ENCODE measurements at regions not wholly inside any gene's neighbourhood (a gene's known extent, or its start where the extent isn't known, plus 50 kb on each side); places are given as distances from the start of the nearest gene placed in this dataset.

DNA sequence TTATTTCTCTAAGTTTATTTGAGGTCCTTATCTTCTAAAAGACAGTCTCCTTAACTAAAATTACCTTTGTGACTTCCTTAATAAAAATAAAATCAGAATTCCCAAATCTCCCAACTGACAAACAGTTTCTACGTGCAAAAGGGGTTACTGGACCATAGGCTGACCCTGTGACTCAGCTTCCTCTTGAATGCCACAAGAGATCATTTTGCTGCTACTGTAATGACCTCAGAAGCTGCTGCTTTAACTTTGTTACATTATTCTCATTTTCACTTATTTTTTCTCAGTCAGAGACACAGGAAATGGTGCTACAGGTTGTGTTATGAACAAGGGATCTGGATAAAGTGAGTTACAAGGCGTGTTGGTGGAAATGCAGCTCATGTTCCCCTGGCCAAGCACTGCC is 132.2 kb upstream of the TMTC2 start:
- H3K36me3 Mint-ChIP-seq (ENCODE audit: low read depth) = peaks cover 4% of the 10 kb centered on the region
- TF ChIP-seq, protein P1, sequence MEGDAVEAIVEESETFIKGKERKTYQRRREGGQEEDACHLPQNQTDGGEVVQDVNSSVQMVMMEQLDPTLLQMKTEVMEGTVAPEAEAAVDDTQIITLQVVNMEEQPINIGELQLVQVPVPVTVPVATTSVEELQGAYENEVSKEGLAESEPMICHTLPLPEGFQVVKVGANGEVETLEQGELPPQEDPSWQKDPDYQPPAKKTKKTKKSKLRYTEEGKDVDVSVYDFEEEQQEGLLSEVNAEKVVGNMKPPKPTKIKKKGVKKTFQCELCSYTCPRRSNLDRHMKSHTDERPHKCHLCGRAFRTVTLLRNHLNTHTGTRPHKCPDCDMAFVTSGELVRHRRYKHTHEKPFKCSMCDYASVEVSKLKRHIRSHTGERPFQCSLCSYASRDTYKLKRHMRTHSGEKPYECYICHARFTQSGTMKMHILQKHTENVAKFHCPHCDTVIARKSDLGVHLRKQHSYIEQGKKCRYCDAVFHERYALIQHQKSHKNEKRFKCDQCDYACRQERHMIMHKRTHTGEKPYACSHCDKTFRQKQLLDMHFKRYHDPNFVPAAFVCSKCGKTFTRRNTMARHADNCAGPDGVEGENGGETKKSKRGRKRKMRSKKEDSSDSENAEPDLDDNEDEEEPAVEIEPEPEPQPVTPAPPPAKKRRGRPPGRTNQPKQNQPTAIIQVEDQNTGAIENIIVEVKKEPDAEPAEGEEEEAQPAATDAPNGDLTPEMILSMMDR (conservative IDR thresholded peaks at IDR 0.05) = no peak
- H3K4me3 Mint-ChIP-seq = no peak overlapping the region
- H3K27me3 Mint-ChIP-seq (ENCODE audit: low read depth) = no peaks in the 10 kb centered on the region
- no peak for DNase-seq (ENCODE audit: low read depth, low spot score)
- peaks cover 8% of the 10 kb centered on the region for H3K9me3 Mint-ChIP-seq
- no peaks in the 10 kb centered on the region for H3K4me1 Mint-ChIP-seq
- H3K27ac Mint-ChIP-seq (ENCODE audit: unreplicated experiment) = no peak overlapping the region

DNA sequence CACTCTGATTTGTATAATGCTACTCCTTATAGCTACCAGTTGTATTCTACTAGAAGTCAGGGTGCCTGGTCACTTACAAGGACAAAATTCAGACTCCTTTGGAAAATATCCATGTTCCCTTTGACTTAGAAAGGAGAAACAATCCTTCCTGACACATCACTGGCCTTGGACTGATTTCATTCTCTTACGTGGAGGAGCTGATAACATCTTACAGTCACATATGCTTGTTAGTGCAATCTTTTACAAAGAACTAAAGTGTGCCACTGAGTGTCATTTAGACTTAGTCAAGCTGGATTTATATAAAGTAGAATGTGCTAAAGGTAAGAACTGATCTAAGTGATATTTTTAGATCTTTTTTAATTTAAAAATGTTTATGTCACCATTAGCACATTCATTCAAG is 131.0 kb upstream of the TMTC2 start:
- TF ChIP-seq, protein P1 (conservative IDR thresholded peaks at IDR 0.05) = no peak
- H3K4me1 Mint-ChIP-seq = no peaks in the 10 kb centered on the region
- H3K27me3 Mint-ChIP-seq (ENCODE audit: low read depth) = no peaks in the 10 kb centered on the region
- DNase-seq (ENCODE audit: low read depth, low spot score) = no peak
- peaks cover 8% of the 10 kb centered on the region for H3K9me3 Mint-ChIP-seq
- no peak overlapping the region for H3K4me3 Mint-ChIP-seq
- no peak overlapping the region for H3K27ac Mint-ChIP-seq (ENCODE audit: unreplicated experiment)
- peaks cover 4% of the 10 kb centered on the region for H3K36me3 Mint-ChIP-seq (ENCODE audit: low read depth)

DNA sequence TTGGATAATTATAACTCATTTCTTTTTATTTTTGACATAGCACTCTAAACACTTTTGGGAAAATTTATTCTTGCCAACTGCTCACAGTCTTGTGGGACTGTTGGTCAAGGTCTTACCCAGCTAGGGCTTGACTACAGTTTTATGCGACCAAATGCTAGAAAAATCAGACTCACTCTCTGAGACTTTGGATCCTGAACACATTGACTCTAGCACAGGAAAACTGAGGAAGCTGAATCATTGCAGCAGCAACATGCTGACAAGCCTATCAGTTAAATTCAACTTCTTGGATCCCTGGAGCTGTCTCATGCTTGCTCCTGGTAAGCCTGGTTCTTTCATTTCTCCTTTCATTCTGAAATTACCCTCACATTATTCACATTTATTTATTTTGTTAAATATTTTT is 120.7 kb upstream of the TMTC2 start:
- Mint-ChIP-seq H3K27me3 (ENCODE audit: low read depth) (no peaks in the 10 kb centered on the region), H3K27ac (ENCODE audit: unreplicated experiment) (no peak overlapping the region), H3K4me1 (no peaks in the 10 kb centered on the region), H3K36me3 (ENCODE audit: low read depth) (no peaks in the 10 kb centered on the region), H3K9me3 (no peaks in the 10 kb centered on the region), H3K4me3 (no peak overlapping the region)
- DNase-seq (ENCODE audit: low read depth, low spot score) = no peak
- TF ChIP-seq, protein P1 (conservative IDR thresholded peaks at IDR 0.05) = no peak

DNA sequence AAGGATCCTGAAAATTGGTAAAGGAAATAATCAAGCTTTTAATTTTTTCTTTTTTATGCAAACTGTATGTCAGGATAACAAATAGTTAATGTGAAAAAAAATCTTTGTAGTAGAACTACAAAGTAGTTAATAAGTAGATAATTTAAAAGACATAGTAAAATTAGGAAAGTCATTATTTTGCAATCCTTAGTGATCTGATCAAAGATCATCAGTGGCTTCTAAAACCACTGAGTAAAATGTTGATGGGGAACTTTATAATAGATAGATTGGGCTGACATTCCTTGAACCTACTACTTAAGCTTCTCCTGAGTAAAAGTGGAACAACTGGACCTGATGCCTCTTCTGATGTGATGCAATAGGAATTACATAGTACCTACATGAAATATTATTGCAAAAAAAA is 119.0 kb upstream of the TMTC2 start:
- no peak overlapping the region for H3K4me3 Mint-ChIP-seq
- H3K36me3 Mint-ChIP-seq (ENCODE audit: low read depth) = no peaks in the 10 kb centered on the region
- no peak for DNase-seq (ENCODE audit: low read depth, low spot score)
- TF ChIP-seq, protein P1 (conservative IDR thresholded peaks at IDR 0.05) = no peak
- no peaks in the 10 kb centered on the region for H3K27me3 Mint-ChIP-seq (ENCODE audit: low read depth)
- no peak overlapping the region for H3K27ac Mint-ChIP-seq (ENCODE audit: unreplicated experiment)
- no peaks in the 10 kb centered on the region for H3K4me1 Mint-ChIP-seq
- H3K9me3 Mint-ChIP-seq = no peaks in the 10 kb centered on the region

DNA sequence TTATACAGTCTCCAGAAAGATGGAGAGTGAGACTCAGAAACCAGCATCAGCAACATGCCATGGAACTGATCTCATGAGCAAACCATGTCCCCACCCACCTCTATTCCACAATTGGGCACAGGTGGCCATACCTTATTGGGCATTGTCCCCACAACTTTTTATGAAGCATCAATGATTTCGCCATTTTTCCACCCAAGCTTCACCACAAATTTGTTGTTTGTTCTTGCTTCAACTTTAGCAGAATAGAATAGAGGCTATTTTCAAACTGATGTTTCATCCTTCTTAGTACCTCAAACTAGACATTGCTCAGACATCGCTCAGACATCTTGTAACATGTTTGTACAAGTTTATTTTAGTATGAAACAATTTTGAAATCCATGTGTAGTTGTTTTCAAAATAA is 112.5 kb upstream of the TMTC2 start:
- no peaks in the 10 kb centered on the region for H3K27me3 Mint-ChIP-seq (ENCODE audit: low read depth)
- H3K4me3 Mint-ChIP-seq = no peak overlapping the region
- H3K9me3 Mint-ChIP-seq = no peaks in the 10 kb centered on the region
- H3K4me1 Mint-ChIP-seq = no peaks in the 10 kb centered on the region
- no peak overlapping the region for H3K27ac Mint-ChIP-seq (ENCODE audit: unreplicated experiment)
- TF ChIP-seq, protein P1 (conservative IDR thresholded peaks at IDR 0.05) = no peak
- no peaks in the 10 kb centered on the region for H3K36me3 Mint-ChIP-seq (ENCODE audit: low read depth)
- no peak for DNase-seq (ENCODE audit: low read depth, low spot score)

DNA sequence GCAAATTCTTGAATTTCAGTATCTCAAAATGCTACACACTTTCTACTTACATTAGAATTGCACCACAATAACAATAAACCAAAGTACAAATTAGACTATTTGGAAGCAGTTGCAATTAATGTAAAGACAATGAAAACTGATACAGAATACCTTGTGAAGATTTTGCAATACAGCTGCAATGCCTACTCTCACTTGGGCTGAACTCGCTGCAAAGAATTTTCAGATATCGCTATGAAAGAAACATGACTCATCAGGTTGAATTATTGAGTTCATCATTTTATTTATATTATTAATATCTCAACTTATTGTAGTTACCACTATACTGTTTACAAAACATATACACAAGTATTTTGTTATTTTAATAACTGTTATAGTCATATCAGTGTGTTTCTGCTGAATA is 108.0 kb upstream of the TMTC2 start:
- Mint-ChIP-seq H3K4me1 (no peaks in the 10 kb centered on the region), H3K27ac (ENCODE audit: unreplicated experiment) (no peak overlapping the region), H3K36me3 (ENCODE audit: low read depth) (no peaks in the 10 kb centered on the region), H3K27me3 (ENCODE audit: low read depth) (no peaks in the 10 kb centered on the region), H3K9me3 (no peaks in the 10 kb centered on the region), H3K4me3 (no peak overlapping the region)
- TF ChIP-seq, protein P1 (conservative IDR thresholded peaks at IDR 0.05) = no peak
- no peak for DNase-seq (ENCODE audit: low read depth, low spot score)
